Skin epidermis (tissue), 12 donors: ENCODE measurements at regions not wholly inside any gene's neighbourhood (a gene's known extent, or its start where the extent isn't known, plus 50 kb on each side); places are given as distances from the start of the nearest gene placed in this dataset.
A peak's percentile ranks its signal among the peaks of the same experiment; 100 is the strongest.

Experiments
- H3K27ac ChIP-seq, 21 experiments: fragments of 200-600 bp; sonication (generic) in 11 of 21; one replicate each; pipeline ENCODE4 v1.5.0; 2020; ENCODE audit warnings: mild to moderate bottlenecking in 3 of 21, inconsistent platforms in 2 of 21, moderate library complexity in 2 of 21
- H3K4me3 ChIP-seq, 7 experiments: fragments of 200-600 bp; sonication (generic) in 2 of 7; one replicate each; pipeline ENCODE4 v1.5.0; 2020; ENCODE audit warnings: inconsistent platforms in 2 of 7, mild to moderate bottlenecking in 2 of 7, moderate library complexity in 1 of 7

DNA sequence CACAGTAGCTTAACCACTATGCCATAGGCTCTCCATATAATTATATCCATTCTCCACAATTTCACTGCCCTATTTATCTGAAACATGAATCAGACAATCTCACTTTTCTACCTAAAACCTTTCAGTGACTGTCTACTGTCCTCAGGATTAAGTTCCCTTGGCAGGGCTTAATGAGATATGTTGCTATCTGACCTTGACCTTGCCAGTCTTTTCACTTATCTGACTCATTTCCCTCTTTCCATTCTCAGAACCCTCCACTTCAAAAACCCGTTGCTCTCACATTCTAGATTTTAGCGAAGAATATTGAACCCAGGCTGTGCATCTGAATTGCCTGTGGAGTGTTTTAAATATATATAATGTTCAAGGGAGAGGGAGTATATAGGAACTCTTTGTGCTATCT, 452.1 kb upstream of the MPDZ start:
- H3K27ac ChIP-seq = no peak overlapping the region
- H3K4me3 ChIP-seq = no peak overlapping the region

DNA sequence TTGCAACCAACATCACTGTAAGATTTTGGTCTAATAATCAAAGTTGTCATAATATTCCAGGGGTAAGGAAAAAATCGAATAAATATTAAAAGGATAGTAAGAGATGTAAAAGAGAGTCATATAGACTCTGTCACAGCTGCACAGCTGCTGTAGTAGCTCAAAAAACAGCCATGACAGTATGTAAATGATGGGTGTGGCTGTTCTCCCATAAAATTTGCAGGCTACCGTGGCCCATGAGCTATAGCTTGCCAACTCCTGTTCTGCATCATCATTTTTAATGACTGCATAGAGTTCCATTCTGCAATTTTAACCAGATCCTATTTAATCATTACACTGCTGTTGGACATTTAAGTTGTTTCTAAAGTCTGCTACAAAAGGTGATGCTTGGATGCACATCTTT, 450.5 kb upstream of the MPDZ start:
- H3K27ac ChIP-seq = no peak overlapping the region
- H3K4me3 ChIP-seq = no peak overlapping the region

DNA sequence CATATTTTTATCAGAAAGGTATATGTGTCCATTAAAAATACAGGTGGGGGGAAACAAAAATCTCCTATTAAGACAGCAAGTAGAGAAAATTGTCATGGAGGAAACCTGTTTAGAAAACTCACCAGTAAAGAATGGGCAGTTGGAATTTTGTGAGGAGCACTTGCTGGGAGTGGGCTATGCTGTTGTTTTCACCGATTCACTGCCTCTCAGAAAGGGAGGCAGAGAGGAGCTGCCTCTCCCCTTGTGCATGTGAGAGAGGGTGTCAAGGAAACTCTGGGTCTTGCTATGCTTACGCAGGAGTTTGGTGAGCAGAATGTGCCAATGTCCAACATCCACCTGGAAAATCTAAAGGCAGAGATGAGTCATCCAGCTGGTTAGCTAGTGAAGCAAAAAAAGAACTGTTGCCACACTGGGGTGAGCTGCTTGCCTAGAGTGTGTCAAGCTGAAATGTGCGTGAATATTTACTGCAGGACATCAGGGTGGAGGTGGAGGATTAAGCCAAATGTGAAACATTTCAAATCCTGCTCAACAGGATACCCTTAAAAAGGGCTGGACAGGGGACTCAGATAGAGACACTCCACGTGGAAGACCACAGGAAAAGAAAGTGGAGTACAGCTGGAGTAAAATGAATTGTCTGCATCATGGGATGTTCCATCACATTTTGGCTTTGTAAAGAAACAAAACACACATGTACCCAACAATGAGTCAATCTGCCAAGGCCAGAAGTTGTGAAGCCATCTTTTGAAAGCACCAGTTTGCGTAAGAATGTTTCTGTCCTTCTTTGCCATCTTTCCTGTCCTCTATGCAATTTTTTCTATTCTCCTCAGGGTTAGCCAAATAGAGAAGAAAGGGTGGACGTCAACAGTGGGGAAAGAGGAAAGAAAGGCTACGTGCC, 449.7 kb upstream of the MPDZ start:
- no peak overlapping the region for H3K4me3 ChIP-seq
- H3K27ac ChIP-seq = no peak overlapping the region

DNA sequence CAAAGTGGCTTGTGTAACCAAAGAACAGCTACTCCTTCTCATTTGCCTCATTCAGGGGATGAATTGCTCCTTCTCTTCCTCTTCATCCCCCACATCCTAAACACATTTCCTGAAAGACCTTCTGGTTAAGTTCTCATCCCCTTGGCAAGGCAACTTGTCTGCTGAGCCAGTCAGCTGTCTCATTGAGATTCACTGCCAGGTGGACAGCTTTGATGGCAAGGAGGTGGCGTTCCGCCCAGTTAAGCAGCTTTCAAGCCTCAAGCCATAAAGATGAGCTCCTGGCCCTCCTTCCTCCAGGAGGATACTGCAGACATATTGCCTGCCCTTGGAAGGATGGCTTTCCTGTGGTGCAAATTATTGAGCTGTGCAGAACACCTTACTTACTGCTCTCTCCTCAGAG, 448.6 kb upstream of the MPDZ start:
- Histone ChIP-seq H3K27ac (no peak overlapping the region), H3K4me3 (no peak overlapping the region)

DNA sequence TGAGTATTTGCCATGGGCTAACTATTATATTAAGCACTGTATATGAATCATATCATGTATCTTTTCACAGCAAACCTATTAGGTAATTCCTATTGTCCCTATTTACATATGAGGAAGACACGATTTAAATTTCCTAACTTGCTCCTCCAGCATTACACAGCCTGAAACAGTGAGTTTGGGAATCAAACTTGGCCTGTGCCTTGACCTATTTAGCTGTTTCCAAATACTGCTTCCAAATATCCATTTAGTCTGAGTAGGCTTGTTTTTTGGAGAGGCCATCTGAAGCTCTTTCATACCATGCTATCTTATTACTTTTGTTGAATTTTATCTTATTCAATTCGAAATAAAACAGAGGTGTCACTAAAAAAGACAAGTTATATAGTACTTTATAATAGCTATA, 447.3 kb upstream of the MPDZ start:
- Histone ChIP-seq H3K27ac (no peak overlapping the region), H3K4me3 (no peak overlapping the region)

DNA sequence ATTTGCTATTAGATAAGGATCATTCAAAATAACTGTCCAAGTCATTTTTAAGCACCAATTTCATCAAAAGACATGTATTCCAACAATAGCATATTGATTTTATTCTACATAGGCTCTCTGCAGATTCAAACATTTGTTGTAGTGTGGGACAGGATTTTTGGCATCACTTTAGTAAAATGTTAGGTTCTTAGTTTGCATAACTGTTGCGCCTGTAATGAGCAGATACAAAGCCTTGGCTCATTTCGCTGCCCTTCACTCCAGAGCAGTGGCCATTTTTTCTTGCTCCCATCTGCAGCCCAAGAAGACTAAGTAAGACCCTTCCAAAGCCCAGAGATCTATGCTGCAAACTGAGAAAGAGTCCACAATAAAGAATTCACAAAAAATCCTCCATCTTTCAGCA, 446.0 kb upstream of the MPDZ start:
- Histone ChIP-seq H3K27ac (no peak overlapping the region), H3K4me3 (no peak overlapping the region)

DNA sequence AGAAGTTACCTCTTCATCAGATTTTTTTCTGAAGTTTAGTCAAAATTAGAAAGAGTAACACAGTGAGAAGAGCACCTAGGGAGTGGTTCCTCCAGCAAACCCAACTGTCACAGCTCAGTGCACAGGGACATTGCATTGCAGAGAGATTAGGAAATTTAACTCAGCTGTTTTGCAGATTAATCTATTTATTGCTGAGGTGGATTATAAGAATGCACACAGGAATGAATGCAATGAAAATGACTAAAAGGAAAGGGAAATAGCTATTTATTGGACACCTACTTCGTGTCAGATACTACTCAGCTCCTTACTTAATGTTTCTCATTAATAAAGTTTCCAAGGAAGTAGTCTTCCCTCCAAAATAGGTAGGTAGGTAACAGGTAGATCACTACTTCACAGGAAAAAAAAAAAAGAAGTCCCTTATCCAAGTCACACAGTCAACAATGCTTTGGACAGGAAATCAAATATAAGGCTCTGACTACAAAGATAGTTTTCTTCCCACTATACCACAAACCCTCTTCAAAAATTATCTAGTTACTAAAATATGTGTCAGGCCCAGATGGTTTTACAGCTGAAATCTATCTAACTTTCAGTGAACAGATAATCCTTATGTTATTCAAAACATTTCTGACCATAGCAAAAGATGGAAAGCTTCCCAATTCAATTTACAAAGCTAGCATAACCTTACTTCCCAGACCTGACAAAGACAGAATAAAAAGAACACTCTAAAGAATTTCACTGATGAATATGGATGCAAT, 442.2 kb upstream of the MPDZ start:
- no peak overlapping the region for H3K4me3 ChIP-seq
- H3K27ac ChIP-seq = no peak overlapping the region

DNA sequence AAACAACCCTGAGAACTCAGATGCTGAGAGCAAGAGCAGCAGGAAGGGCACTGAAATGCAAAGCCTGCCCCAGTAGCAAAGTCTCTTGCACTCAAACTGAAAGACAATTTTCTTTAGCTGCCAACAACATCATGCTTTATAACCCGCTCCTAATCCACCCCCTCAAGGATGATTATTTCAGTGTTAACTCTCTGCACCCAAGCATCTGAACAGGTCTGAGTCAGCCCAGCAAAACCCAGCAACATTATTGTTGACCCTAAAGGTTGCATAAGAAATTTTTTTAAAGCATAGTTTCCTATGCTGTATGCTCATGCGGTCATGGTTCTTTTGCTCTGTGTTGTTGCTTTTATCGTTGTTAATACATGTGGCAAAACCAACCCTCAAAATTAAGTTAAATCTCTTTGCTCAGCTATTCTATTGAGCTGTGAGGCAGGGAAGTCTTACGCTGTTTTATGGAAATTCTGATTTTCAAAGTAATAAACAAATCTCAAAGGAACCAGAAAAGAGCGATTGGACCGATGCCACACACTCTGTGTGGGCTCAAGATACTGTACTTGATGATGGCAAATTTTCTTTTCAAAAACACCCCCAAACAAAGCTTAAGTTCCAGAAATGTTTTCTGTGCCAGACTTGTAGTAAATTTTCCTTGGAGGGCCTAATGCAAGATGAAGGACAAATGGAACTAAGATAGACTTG, 440.6 kb upstream of the MPDZ start:
- H3K4me3 ChIP-seq = no peak overlapping the region
- H3K27ac ChIP-seq = peak overlapping the region in 2 of 21 experiments; percentile 3 to 33

DNA sequence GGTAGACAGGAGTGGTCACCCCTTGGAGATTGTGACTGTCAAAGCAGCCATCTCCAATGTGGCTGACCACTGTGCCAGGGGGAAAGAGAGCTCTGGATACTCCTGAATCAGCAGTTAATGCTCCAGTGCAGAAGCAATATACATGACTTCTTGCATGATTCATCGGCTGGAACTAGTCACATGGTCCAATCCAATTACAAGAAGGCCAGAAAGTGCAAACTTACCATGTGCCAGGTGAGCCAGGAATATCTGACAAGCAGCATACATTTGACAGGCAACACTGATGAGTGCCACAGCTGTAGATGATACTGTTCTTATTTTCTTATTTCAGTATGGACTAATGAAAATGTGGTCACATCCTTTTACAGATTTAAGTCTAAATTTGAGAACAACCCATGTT, 440.0 kb upstream of the MPDZ start:
- Histone ChIP-seq H3K27ac (peak overlapping the region in 3 of 21 experiments; percentile 3 to 33 (median 26)), H3K4me3 (no peak overlapping the region)

DNA sequence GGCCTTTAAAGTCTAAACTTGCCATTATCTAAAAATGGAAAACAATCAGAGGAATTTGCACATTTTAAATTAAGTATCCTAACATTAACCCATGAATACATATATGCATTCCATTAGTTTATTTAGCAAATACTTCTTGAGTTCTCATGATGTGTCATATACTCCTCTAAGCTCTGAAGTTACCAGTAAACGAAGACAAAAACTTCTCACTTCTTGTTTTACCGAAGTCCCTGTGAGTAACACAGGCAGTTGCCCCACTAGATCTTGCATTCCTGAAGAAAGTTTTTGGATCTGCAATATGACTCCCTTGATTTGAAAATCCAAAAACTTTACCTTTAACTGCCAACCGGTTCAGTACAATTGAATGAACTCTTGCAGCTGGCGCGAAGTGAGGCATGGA, 439.0 kb upstream of the MPDZ start:
- H3K27ac ChIP-seq = peak overlapping the region in 1 of 21 experiments; percentile 13
- no peak overlapping the region for H3K4me3 ChIP-seq

DNA sequence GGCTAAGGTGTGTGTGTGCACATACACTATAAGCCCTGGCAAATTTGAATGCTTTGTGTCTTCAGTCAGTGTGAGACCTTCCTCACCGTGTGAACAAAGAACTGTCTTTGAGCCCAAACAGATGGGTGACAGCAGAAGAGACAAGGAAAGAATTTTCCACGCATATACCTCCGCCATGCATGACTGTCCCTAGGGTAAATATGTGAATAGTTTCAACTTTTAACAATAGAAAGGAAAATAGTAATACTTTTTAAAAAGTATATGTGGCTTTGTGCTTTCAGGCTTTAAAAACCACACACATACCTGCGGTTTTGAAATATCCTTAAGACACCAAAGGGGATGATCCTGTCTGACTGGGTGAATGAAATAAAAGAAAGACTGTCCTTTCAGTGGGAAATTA, 438.6 kb upstream of the MPDZ start:
- Histone ChIP-seq H3K4me3 (no peak overlapping the region), H3K27ac (no peak overlapping the region)

DNA sequence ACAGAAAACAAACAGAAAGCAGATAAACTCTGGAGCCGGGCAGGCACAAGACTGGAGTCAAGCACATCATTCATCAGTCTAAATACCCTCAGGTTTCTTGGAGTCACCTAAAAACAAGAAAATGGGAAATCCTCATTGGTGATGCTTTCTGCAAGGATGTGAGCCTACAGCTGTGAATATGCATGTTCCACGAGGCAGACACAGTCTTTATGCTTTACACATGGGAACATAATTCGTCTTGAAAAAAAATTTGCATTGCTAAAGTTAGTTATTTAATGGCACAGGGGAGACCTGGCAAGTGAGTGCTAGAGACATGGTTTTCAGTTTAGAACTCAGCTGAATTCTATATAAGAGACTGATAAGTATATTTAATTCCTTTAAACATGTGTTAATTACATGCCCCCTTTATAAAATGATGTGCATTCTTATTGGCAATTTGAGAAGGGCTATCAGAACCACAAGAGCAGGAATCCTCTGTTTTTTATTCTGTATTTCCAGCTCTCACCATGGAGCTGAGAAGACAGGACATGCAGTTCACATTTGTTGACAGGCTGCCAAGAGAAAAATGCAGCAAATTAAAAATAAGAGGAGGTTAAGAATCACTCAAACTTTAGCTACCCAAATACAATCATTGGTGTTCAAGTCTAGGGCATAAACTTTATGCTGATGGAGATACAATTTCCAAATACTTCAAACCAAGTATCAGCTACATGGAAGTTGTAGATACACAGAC, 438.0 kb upstream of the MPDZ start:
- Histone ChIP-seq H3K27ac (peak overlapping the region in 3 of 21 experiments; percentile 37 to 67 (median 51)), H3K4me3 (no peak overlapping the region)

DNA sequence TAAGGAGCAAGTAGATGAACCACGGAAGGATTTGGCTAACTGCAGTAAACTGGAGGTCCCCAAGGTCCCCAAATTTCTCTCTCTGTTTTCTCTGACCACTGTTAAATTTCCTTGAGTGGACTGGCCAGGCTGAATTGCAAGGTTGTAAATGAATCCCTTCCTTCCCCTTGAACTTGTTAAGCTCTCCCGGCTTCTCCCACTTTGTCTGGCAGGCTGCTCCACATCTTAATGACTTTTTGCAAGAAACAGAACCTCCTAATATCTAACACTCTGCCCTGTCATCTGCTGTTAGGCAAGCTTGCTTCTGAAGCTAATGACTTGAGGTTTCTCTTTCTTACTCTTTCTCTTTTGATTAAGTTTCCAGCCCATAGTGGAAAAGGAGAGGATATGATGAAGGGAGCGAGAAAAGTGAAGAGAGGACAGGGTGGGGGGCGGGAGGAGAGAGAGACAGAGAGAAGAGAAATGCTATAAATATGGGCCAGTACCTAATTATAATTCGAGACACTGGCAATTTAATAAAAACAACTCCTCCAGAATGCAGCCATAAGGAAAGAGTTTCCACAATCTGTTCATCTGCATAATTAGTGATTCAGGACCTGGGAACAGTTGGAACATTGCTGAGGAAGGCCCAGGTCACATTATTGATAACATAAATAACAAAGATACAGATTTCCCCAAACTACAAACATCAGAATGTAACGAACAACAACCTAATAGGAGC, 437.3 kb upstream of the MPDZ start:
- no peak overlapping the region for H3K4me3 ChIP-seq
- H3K27ac ChIP-seq = peak overlapping the region in 6 of 21 experiments; percentile 29 to 67 (median 44)

DNA sequence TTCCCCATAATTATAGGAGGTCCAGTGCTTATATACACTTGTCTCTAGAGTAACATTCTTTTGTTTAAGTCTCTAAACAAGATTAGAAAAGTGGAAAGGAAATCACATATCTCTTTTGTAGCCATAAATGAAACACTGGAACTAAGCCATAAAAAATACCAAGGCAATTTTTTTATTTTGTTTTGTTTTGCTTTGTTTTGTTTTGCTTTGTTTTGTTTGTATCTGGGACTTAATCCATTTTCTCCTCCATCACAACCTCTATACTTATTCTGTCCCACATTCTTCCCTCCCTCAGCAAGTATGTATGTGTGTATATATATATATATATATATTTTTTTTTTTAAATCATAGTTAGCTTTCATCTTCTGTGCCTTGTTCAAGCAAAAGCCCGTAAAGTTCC, 436.6 kb upstream of the MPDZ start:
- no peak overlapping the region for H3K27ac ChIP-seq
- no peak overlapping the region for H3K4me3 ChIP-seq

DNA sequence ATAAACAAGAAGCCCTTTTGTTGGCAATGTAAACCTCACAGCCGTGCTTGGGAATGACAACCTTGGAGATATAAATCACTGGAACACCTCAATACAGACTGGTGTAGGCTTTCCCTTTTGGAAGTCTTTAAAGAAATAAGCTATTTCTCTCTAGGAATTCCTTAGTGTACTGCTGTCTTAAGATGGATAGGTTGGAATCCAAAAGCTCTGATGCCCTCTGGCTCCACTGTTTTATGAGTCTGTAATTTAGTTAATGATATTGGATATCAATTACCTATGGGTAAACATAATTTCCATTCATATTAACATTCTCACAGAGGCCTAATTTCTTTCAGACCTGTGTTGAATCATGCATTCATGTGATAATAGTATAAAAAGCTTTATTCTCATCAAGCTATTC, 435.9 kb upstream of the MPDZ start:
- no peak overlapping the region for H3K4me3 ChIP-seq
- no peak overlapping the region for H3K27ac ChIP-seq

DNA sequence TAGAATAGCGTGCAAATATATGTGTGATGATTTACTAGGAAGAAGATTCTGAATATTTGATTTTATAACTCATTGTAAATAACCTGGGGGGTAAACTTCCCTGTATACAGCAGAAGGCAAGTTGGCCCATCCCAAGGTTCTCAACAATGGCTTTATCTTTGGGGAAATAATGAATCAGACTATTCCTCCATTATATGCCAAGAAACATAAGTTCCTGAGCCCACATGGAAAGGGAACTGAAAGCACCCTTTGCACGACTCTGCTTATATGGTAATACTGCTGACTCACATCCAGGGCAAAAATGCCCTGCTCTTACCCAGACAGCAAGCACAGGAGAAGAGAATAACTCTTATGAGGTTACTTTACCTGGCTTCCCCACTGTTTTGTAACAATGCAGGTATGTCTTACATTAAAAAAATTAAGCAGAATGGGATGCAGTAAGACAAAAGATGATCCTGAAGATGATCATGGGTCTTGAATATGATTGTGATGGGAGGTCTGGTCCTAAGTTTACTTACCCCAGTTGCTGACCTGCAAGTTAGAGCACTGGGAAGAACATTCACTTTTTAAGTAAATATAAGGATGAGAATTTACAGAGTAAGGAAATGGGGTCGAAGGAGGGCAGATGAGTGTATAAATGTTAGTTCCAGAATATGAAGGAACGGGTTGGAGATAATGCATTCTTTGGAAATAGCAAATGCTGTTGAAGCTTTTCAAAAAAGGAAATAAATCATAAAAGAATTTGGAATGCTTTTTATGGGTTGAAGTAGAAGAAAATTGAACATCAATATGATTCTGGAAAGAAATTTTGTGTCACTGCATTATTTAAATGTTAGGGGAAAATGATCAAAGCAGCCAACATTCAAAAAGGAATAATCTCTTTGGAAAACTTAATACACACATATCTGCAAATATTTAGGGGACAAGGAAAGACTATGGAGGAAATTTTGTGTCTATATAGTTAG, 428.4 kb upstream of the MPDZ start:
- peak overlapping the region in 3 of 21 experiments; percentile 6 to 32 (median 16) for H3K27ac ChIP-seq
- H3K4me3 ChIP-seq = no peak overlapping the region

DNA sequence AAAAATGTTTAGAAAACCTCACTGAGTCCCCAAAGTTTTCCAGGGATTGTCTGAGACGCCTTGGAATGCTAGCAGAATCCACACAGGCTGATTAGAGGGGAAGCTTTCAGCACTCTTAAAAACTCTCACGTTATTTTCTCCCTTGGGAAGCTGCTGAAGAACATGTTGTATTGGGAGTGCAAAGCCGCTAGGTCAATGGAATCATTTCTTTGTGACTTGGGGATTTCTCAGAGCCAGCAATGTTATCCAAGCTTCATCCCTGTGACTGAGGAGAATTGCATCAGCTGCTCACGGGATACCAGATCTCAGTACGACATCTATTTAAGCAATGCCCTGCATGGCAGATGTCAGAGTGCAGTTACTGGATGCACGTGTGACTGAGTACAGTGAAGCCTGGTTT, 426.4 kb upstream of the MPDZ start:
- H3K27ac ChIP-seq = peak overlapping the region in 2 of 21 experiments; percentile 12 to 37
- H3K4me3 ChIP-seq = no peak overlapping the region

DNA sequence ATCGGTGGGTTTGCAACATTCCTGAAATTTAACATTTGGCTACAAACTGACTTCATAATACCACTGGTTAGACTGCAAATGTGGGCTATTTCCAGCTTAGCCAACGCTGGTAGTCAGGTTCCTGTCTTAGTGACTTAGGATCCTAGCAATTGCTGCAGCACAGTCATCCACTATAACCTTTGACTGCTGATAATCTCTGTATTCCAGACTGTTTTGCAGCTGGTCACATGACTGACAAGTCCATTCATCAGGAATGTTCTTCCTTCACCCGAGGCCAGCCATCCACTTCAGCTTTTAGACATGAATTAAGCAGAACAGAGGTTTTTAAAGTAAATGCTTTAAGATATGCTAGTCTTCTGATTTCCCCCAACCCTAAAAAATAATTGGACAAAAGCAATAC, 425.9 kb upstream of the MPDZ start:
- peak overlapping the region in 3 of 21 experiments; percentile 12 to 37 (median 28) for H3K27ac ChIP-seq
- H3K4me3 ChIP-seq = no peak overlapping the region
